ENCODE measurements at regions not wholly inside any gene's neighbourhood (a gene's known extent, or its start where the extent isn't known, plus 50 kb on each side); places are given as distances from the start of the nearest gene placed in this dataset.
"Not testable (repeated sequence)": the region's sequence is repeated elsewhere in the genome, so short reads cannot be mapped to it uniquely, and the experiment has no call there.

GRCh38 chr20:12243327-12243726 is 325.6 kb downstream of the BTBD3 start:
- Mint-ChIP-seq H3K27me3 (no peaks in the 10 kb centered on the region), H3K27ac (no peak overlapping the region), H3K36me3 (no peaks in the 10 kb centered on the region), H3K4me3 (no peak overlapping the region), H3K9me3 (peaks cover 0 to 31% (median 18%) of the 10 kb centered on the region in 7 donors), H3K4me1 (no peaks in the 10 kb centered on the region)
- H3K4me3 ChIP-seq (ENCODE audit: low read depth, low read length): no peak overlapping the region
- no peaks in the 10 kb centered on the region for H3K36me3 ChIP-seq (ENCODE audit: control insufficient read depth, insufficient read depth, low read length)
- H3K9me3 ChIP-seq (ENCODE audit: control insufficient read depth in 2 of 2, low read length in 2 of 2): peaks cover 0 to 3% of the 10 kb centered on the region in 2 experiments
- ATAC-seq (ENCODE audit: low read depth in 2 of 2): no peak
- no peak for DNase-seq
- H3K27ac ChIP-seq (ENCODE audit: insufficient read depth, low read length, poor library complexity, severe bottlenecking): no peak overlapping the region
- H3K4me1 ChIP-seq (ENCODE audit: control insufficient read depth, insufficient read depth, low read length, poor library complexity, severe bottlenecking): no peaks in the 10 kb centered on the region
- H3K27me3 ChIP-seq (ENCODE audit: control insufficient read depth, insufficient read depth, low read length): no peaks in the 10 kb centered on the region

- no peak overlapping the region for H3K27ac Mint-ChIP-seq
- no peaks in the 10 kb centered on the region for H3K27me3 Mint-ChIP-seq
- DNase-seq: no peak
- H3K36me3 ChIP-seq (ENCODE audit: control insufficient read depth, insufficient read depth, low read length): no peaks in the 10 kb centered on the region
- peaks cover 0 to 3% of the 10 kb centered on the region in 2 experiments for H3K9me3 ChIP-seq (ENCODE audit: control insufficient read depth in 2 of 2, low read length in 2 of 2)
- no peaks in the 10 kb centered on the region for H3K27me3 ChIP-seq (ENCODE audit: control insufficient read depth, insufficient read depth, low read length)
- no peaks in the 10 kb centered on the region for H3K4me1 ChIP-seq (ENCODE audit: control insufficient read depth, insufficient read depth, low read length, poor library complexity, severe bottlenecking)
- H3K4me3 Mint-ChIP-seq: no peak overlapping the region
- H3K36me3 Mint-ChIP-seq: no peaks in the 10 kb centered on the region
- no peaks in the 10 kb centered on the region for H3K4me1 Mint-ChIP-seq
- peaks cover 9 to 42% (median 15%) of the 10 kb centered on the region in 7 donors for H3K9me3 Mint-ChIP-seq
- no peak overlapping the region for H3K27ac ChIP-seq (ENCODE audit: insufficient read depth, low read length, poor library complexity, severe bottlenecking)
- no peak overlapping the region for H3K4me3 ChIP-seq (ENCODE audit: low read depth, low read length)
- ATAC-seq (ENCODE audit: low read depth in 2 of 2): no peak
These were observed 330.8 kb downstream of the BTBD3 start for GRCh38 chr20:12248481-12248880.

GRCh38 chr20:12250661-12251060 is 333.0 kb downstream of the BTBD3 start:
- H3K27me3 Mint-ChIP-seq; ATAC-seq (ENCODE audit: low read depth in 2 of 2); DNase-seq; H3K4me3 ChIP-seq (ENCODE audit: low read depth, low read length); H3K9me3 ChIP-seq (ENCODE audit: control insufficient read depth in 2 of 2, low read length in 2 of 2); H3K36me3 ChIP-seq (ENCODE audit: control insufficient read depth, insufficient read depth, low read length); H3K4me1 Mint-ChIP-seq; H3K27ac Mint-ChIP-seq; H3K27me3 ChIP-seq (ENCODE audit: control insufficient read depth, insufficient read depth, low read length); H3K4me3 Mint-ChIP-seq; H3K36me3 Mint-ChIP-seq; H3K4me1 ChIP-seq (ENCODE audit: control insufficient read depth, insufficient read depth, low read length, poor library complexity, severe bottlenecking); H3K27ac ChIP-seq (ENCODE audit: insufficient read depth, low read length, poor library complexity, severe bottlenecking): not testable (repeated sequence)
- H3K9me3 Mint-ChIP-seq: peaks cover 4 to 33% (median 14%) of the 10 kb centered on the region in 7 donors

- no peak for ATAC-seq (ENCODE audit: low read depth in 2 of 2)
- Histone ChIP-seq H3K4me3 (ENCODE audit: low read depth, low read length) (no peak overlapping the region), H3K36me3 (ENCODE audit: control insufficient read depth, insufficient read depth, low read length) (no peaks in the 10 kb centered on the region)
These were observed 335.1 kb downstream of the BTBD3 start for GRCh38 chr20:12252793-12253192.

GRCh38 chr20:12255461-12255970 is 337.8 kb downstream of the BTBD3 start:
- H3K27me3 ChIP-seq (ENCODE audit: control insufficient read depth, insufficient read depth, low read length): no peaks in the 10 kb centered on the region
- H3K27ac ChIP-seq (ENCODE audit: insufficient read depth, low read length, poor library complexity, severe bottlenecking): no peak overlapping the region
- Mint-ChIP-seq H3K27ac (no peak overlapping the region), H3K4me3 (no peak overlapping the region), H3K4me1 (no peaks in the 10 kb centered on the region), H3K9me3 (peaks cover 2 to 15% (median 10%) of the 10 kb centered on the region in 7 donors), H3K36me3 (no peaks in the 10 kb centered on the region), H3K27me3 (no peaks in the 10 kb centered on the region)
- no peaks in the 10 kb centered on the region for H3K36me3 ChIP-seq (ENCODE audit: control insufficient read depth, insufficient read depth, low read length)
- ATAC-seq (ENCODE audit: low read depth in 2 of 2) (no peak), DNase-seq (no peak)
- H3K4me3 ChIP-seq (ENCODE audit: low read depth, low read length): no peak overlapping the region
- H3K9me3 ChIP-seq (ENCODE audit: control insufficient read depth in 2 of 2, low read length in 2 of 2): peaks cover 1 to 2% of the 10 kb centered on the region in 2 experiments
- H3K4me1 ChIP-seq (ENCODE audit: control insufficient read depth, insufficient read depth, low read length, poor library complexity, severe bottlenecking): no peaks in the 10 kb centered on the region

More at GRCh38 chr20:12252793-12253192, 335.1 kb downstream of the BTBD3 start:
- Mint-ChIP-seq H3K4me3 (no peak overlapping the region), H3K9me3 (peaks cover 3 to 21% (median 5%) of the 10 kb centered on the region in 7 donors), H3K27ac (no peak overlapping the region), H3K36me3 (no peaks in the 10 kb centered on the region), H3K27me3 (no peaks in the 10 kb centered on the region), H3K4me1 (no peaks in the 10 kb centered on the region)
- no peak overlapping the region for H3K27ac ChIP-seq (ENCODE audit: insufficient read depth, low read length, poor library complexity, severe bottlenecking)
- H3K27me3 ChIP-seq (ENCODE audit: control insufficient read depth, insufficient read depth, low read length): no peaks in the 10 kb centered on the region
- H3K4me1 ChIP-seq (ENCODE audit: control insufficient read depth, insufficient read depth, low read length, poor library complexity, severe bottlenecking): no peaks in the 10 kb centered on the region
- H3K9me3 ChIP-seq (ENCODE audit: control insufficient read depth in 2 of 2, low read length in 2 of 2): no peaks in the 10 kb centered on the region
- DNase-seq: no peak

GRCh38 chr20:12256806-12257205 is 339.1 kb downstream of the BTBD3 start:
- H3K9me3 ChIP-seq (ENCODE audit: control insufficient read depth in 2 of 2, low read length in 2 of 2): peaks cover 2 to 8% of the 10 kb centered on the region in 2 experiments
- H3K4me1 ChIP-seq (ENCODE audit: control insufficient read depth, insufficient read depth, low read length, poor library complexity, severe bottlenecking): no peaks in the 10 kb centered on the region
- no peak overlapping the region for H3K4me3 ChIP-seq (ENCODE audit: low read depth, low read length)
- ATAC-seq (ENCODE audit: low read depth in 2 of 2) (no peak), DNase-seq (no peak)
- no peaks in the 10 kb centered on the region for H3K27me3 ChIP-seq (ENCODE audit: control insufficient read depth, insufficient read depth, low read length)
- no peak overlapping the region for H3K27ac Mint-ChIP-seq
- no peaks in the 10 kb centered on the region for H3K27me3 Mint-ChIP-seq
- H3K4me3 Mint-ChIP-seq: no peak overlapping the region
- no peaks in the 10 kb centered on the region for H3K36me3 ChIP-seq (ENCODE audit: control insufficient read depth, insufficient read depth, low read length)
- no peaks in the 10 kb centered on the region for H3K4me1 Mint-ChIP-seq
- no peak overlapping the region for H3K27ac ChIP-seq (ENCODE audit: insufficient read depth, low read length, poor library complexity, severe bottlenecking)
- no peaks in the 10 kb centered on the region for H3K36me3 Mint-ChIP-seq
- H3K9me3 Mint-ChIP-seq: peaks cover 0 to 13% (median 7%) of the 10 kb centered on the region in 7 donors

- H3K4me1 Mint-ChIP-seq: no peaks in the 10 kb centered on the region
These were observed 345.1 kb downstream of the BTBD3 start for GRCh38 chr20:12262747-12263146.

GRCh38 chr20:12264711-12265110 is 347.0 kb downstream of the BTBD3 start:
- no peaks in the 10 kb centered on the region for H3K36me3 Mint-ChIP-seq
- H3K4me1 ChIP-seq (ENCODE audit: control insufficient read depth, insufficient read depth, low read length, poor library complexity, severe bottlenecking): no peaks in the 10 kb centered on the region
- peaks cover 2 to 11% (median 7%) of the 10 kb centered on the region in 7 donors for H3K9me3 Mint-ChIP-seq
- no peaks in the 10 kb centered on the region for H3K36me3 ChIP-seq (ENCODE audit: control insufficient read depth, insufficient read depth, low read length)
- H3K27me3 Mint-ChIP-seq: no peaks in the 10 kb centered on the region
- no peak overlapping the region for H3K27ac ChIP-seq (ENCODE audit: insufficient read depth, low read length, poor library complexity, severe bottlenecking)
- H3K27me3 ChIP-seq (ENCODE audit: control insufficient read depth, insufficient read depth, low read length): no peaks in the 10 kb centered on the region
- no peak overlapping the region for H3K4me3 Mint-ChIP-seq
- DNase-seq (no peak), ATAC-seq (ENCODE audit: low read depth in 2 of 2) (no peak)
- H3K4me3 ChIP-seq (ENCODE audit: low read depth, low read length): no peak overlapping the region
- no peaks in the 10 kb centered on the region for H3K4me1 Mint-ChIP-seq
- H3K9me3 ChIP-seq (ENCODE audit: control insufficient read depth in 2 of 2, low read length in 2 of 2): peaks cover 0 to 13% of the 10 kb centered on the region in 2 experiments
- no peak overlapping the region for H3K27ac Mint-ChIP-seq

More at GRCh38 chr20:12262747-12263146, 345.1 kb downstream of the BTBD3 start:
- Mint-ChIP-seq H3K27ac (no peak overlapping the region), H3K36me3 (no peaks in the 10 kb centered on the region), H3K9me3 (peaks cover 0 to 11% (median 5%) of the 10 kb centered on the region in 7 donors), H3K27me3 (no peaks in the 10 kb centered on the region), H3K4me3 (no peak overlapping the region)
- Histone ChIP-seq H3K27me3 (ENCODE audit: control insufficient read depth, insufficient read depth, low read length) (no peaks in the 10 kb centered on the region), H3K4me1 (ENCODE audit: control insufficient read depth, insufficient read depth, low read length, poor library complexity, severe bottlenecking) (no peaks in the 10 kb centered on the region), H3K36me3 (ENCODE audit: control insufficient read depth, insufficient read depth, low read length) (no peaks in the 10 kb centered on the region), H3K4me3 (ENCODE audit: low read depth, low read length) (no peak overlapping the region), H3K9me3 (ENCODE audit: control insufficient read depth in 2 of 2, low read length in 2 of 2) (peaks cover 2 to 8% of the 10 kb centered on the region in 2 experiments), H3K27ac (ENCODE audit: insufficient read depth, low read length, poor library complexity, severe bottlenecking) (no peak overlapping the region)
- DNase-seq: no peak
- ATAC-seq (ENCODE audit: low read depth in 2 of 2): no peak
